Heart left ventricle (tissue), 16 donors: ENCODE measurements at regions not wholly inside any gene's neighbourhood (a gene's known extent, or its start where the extent isn't known, plus 50 kb on each side); places are given as distances from the start of the nearest gene placed in this dataset.

ENCODE experiments used
- ATAC-seq, 4 donors: fragments of 200-7000 bp; cut with Tn5 transposase; one replicate each; pipeline ENCODE4 v1.9.1; 2020 to 2022; ENCODE audit warnings: moderate library complexity in 4 of 4, mild to moderate bottlenecking in 3 of 4, moderate number of reproducible peaks in 1 of 4
- DNase-seq, 5 donors: peaks; one replicate each; pipeline ENCODE4 v3.0.0-alpha.2; 2020
- H3K27ac ChIP-seq, 12 donors: fragments of 200-600 bp; sonication (generic) in 4 of 12; one replicate each; pipeline versions ENCODE4 v1.5.0 to v1.8.0; 2016 to 2022; ENCODE audit warnings: mild to moderate bottlenecking in 2 of 12
- H3K27me3 ChIP-seq, 9 donors: fragments of 200-600 bp; sonication (generic) in 2 of 9; one replicate each; pipeline versions ENCODE4 v1.5.1 to v1.8.0; 2016 to 2022; ENCODE audit warnings: mild to moderate bottlenecking in 3 of 9
- H3K36me3 ChIP-seq, 9 donors: fragments of 200-600 bp; sonication (generic) in 2 of 9; one replicate each; pipeline versions ENCODE4 v1.5.0 to v1.8.0; 2018 to 2022; ENCODE audit warnings: mild to moderate bottlenecking in 2 of 9
- H3K4me1 ChIP-seq, 12 donors: fragments of 200-600 bp; sonication (generic) in 4 of 12; one replicate each; pipeline versions ENCODE4 v1.5.0 to v1.8.0; 2016 to 2022; ENCODE audit warnings: mild to moderate bottlenecking in 3 of 12
- H3K4me3 ChIP-seq, 12 donors: fragments of 200-600 bp; sonication (generic) in 4 of 12; one replicate each; pipeline versions ENCODE4 v1.5.0 to v1.8.0; 2017 to 2022; ENCODE audit warnings: mild to moderate bottlenecking in 9 of 12, moderate library complexity in 4 of 12
- H3K9me3 ChIP-seq, 12 donors: fragments of 200-600 bp; sonication (generic) in 4 of 12; one replicate each; pipeline versions ENCODE4 v1.5.0 to v1.8.0; 2016 to 2022; ENCODE audit warnings: mild to moderate bottlenecking in 1 of 12
- CTCF ChIP-seq, 12 donors: fragments of 200-600 bp; sonication (generic) in 4 of 12; IDR thresholded peaks; one replicate each; pipeline versions ENCODE4 v1.5.0 to v1.8.0; 2018 to 2022; ENCODE audit warnings: antibody characterized with exemption in 12 of 12, mild to moderate bottlenecking in 5 of 12
- POLR2A ChIP-seq, 2 donors: fragments of 450-650 bp; IDR thresholded peaks; one replicate each; pipeline ENCODE4 v1.6.1; 2017; ENCODE audit warnings: antibody characterized with exemption in 2 of 2, mild to moderate bottlenecking in 2 of 2, moderate library complexity in 2 of 2
- WGBS, 4 donors: extraction: QIAGEN DNeasy Blood & Tissue Kit in 2 of 4; methylation state at CpG; one replicate each; pipeline versions ENCODE4 v1.1.5 to v1.1.7; 2013 to 2018; 5-methylcytosine and 5-hydroxymethylcytosine counted together
- intact Hi-C, 10 donors: fragments of 100-400 bp; cut with DNase I; formaldehyde crosslinking; loops; one replicate each; pipeline versions ENCODE4 v1.11.1 to v1.14.2; 2022
- donor health status: ischemic (EF 13 %, LVEDD 7.1; RV severe dilation, severe dysfunction).
- donor health status: healthy with polysubstance abuse.
- donor health status: DM: no; HTN: yes; CAD: no.
- donor health status: DM: no; HTN: no; CAD: no.
- donor health status: ischemic (EF 25% LVEDD 6.9; RV normal size, moderate dysfunction).
- donor health status: ischemic (EF 25% LVEDD 5.7; RV mildly dilated, moderate dysfunction).
- donor health status: healthy.
- donor health status: DM: yes; HTN: yes; CAD: no.
- donor health status: ischemic (EF 35%, LVEDD 5.7; RV mildly dilated, moderate dysfunction).
- donor health status: nonischemic (EF 11% LVEDD 7.7; RV severe dilation, severe dysfunction).
- donor health status: DM: yes; HTN: yes; CAD: no.
- donor health status: PGD.
- donor health status: ischemic (EF 29% LVEDD 5.4; RV normal size, mild dysfunction).
- donor health status: nonischemic (EF 23%, LVEDD 6.1; RV moderate dilation, normal function).

- no peaks in the 10 kb centered on the region for H3K4me1 ChIP-seq
- no peaks in the 10 kb centered on the region for H3K36me3 ChIP-seq
- no peaks in the 10 kb centered on the region for H3K27me3 ChIP-seq
- no peak overlapping the region for H3K4me3 ChIP-seq
- H3K9me3 ChIP-seq: peaks cover 0 to 15% (median 0%) of the 10 kb centered on the region in 12 donors
- intact Hi-C loops: loop anchor here (2.0 to 10.0 kb wide), 4 partner anchors 111 to 117 kb away; no protein-coding TSS in a partner anchor
- TF ChIP-seq CTCF (IDR thresholded peaks at IDR 0.05) (peak in 11 of 12 donors; percentile 11 to 51 (median 32)), POLR2A (IDR thresholded peaks at IDR 0.05) (no peak)
- no peak overlapping the region for H3K27ac ChIP-seq
- peak in 1 of 4 donors; percentile 13 for ATAC-seq
- no peak for DNase-seq
Measured at GRCh38 chr2:88307817-88308216, 137.7 kb downstream of the THNSL2 start.

GRCh38 chr2:88303865-88304264 is 133.7 kb downstream of the THNSL2 start:
- 83 to 88% (median 85%) methylated on average over 3 of the region's 3 CpGs for WGBS, 4 donors
- Histone ChIP-seq H3K4me3 (no peak overlapping the region), H3K27me3 (no peaks in the 10 kb centered on the region), H3K27ac (no peak overlapping the region), H3K4me1 (no peaks in the 10 kb centered on the region), H3K36me3 (no peaks in the 10 kb centered on the region), H3K9me3 (peaks cover 0 to 11% (median 0%) of the 10 kb centered on the region in 12 donors)
- DNase-seq: no peak
- TF ChIP-seq POLR2A (IDR thresholded peaks at IDR 0.05) (no peak), CTCF (IDR thresholded peaks at IDR 0.05) (no peak)
- intact Hi-C loops: loop anchor here in 1 of 10 donors (10.0 kb wide), 1 partner anchor 109 kb away; no protein-coding TSS in a partner anchor
- ATAC-seq: no peak

GRCh38 chr2:88296247-88296646 is 126.1 kb downstream of the THNSL2 start:
- DNase-seq (no peak), ATAC-seq (no peak)
- intact Hi-C loops: no loop called here
- Histone ChIP-seq H3K27me3 (no peaks in the 10 kb centered on the region), H3K4me3 (no peak overlapping the region), H3K27ac (no peak overlapping the region), H3K4me1 (no peaks in the 10 kb centered on the region), H3K36me3 (no peaks in the 10 kb centered on the region), H3K9me3 (peaks cover 0 to 11% (median 0%) of the 10 kb centered on the region in 12 donors)
- TF ChIP-seq CTCF (IDR thresholded peaks at IDR 0.05) (no peak), POLR2A (IDR thresholded peaks at IDR 0.05) (no peak)
- WGBS, 4 donors: 85 to 90% (median 88%) methylated on average over 2 of the region's 2 CpGs

GRCh38 chr2:88283886-88284592 is 113.9 kb downstream of the THNSL2 start:
- Histone ChIP-seq H3K4me1 (peaks cover 0 to 9% (median 0%) of the 10 kb centered on the region in 12 donors), H3K27me3 (peaks cover 4 to 26% (median 9%) of the 10 kb centered on the region in 9 donors), H3K4me3 (no peak overlapping the region), H3K36me3 (no peaks in the 10 kb centered on the region), H3K9me3 (no peaks in the 10 kb centered on the region), H3K27ac (no peak overlapping the region)
- 19 to 56% (median 33%) methylated on average over 12 to 43 of the region's 43 CpGs for WGBS, 4 donors
- intact Hi-C loops: no loop called here
- ATAC-seq: no peak
- no peak for TF ChIP-seq CTCF (IDR thresholded peaks at IDR 0.05)
- TF ChIP-seq POLR2A (IDR thresholded peaks at IDR 0.05): no peak
- DNase-seq: peak in 1 of 5 donors; percentile 56
